GM23338 (cell line): ENCODE measurements at regions not wholly inside any gene's neighbourhood (a gene's known extent, or its start where the extent isn't known, plus 50 kb on each side); places are given as distances from the start of the nearest gene placed in this dataset.
"Not testable (repeated sequence)": the region's sequence is repeated elsewhere in the genome, so short reads cannot be mapped to it uniquely, and the experiment has no call there.

Source experiments
- EZH2 ChIP-seq: fragments of 200-600 bp; sonication (generic); IDR thresholded peaks from one replicate; pipeline ENCODE4 v1.8.0; 2017; ENCODE audit warnings: antibody characterized with exemption, mild to moderate bottlenecking, low read depth; ENCODE audit not compliant: unreplicated experiment
- EZH2phosphoT487 ChIP-seq: fragments of 200-600 bp; sonication (generic); IDR thresholded peaks from one replicate; pipeline ENCODE4 v1.8.1; 2018; ENCODE audit warnings: antibody characterized with exemption; ENCODE audit not compliant: unreplicated experiment
- POLR2AphosphoS5 ChIP-seq: IDR thresholded peaks from 2 replicates; pipeline ENCODE4 v1.6.1; 2016; ENCODE audit warnings: antibody characterized with exemption, low read depth
- ZNF331 ChIP-seq: fragments of 250-450 bp; sonication (Bioruptor Pico); IDR thresholded peaks from 2 replicates; pipeline ENCODE4 v1.5.0; 2020; ENCODE audit warnings: low read depth, mild to moderate bottlenecking, moderate library complexity
- TF ChIP-seq, protein P1 (sequence below), 2 experiments: fragments of 200-600 bp in 1 of 2; sonication (generic) in 1 of 2; conservative IDR thresholded peaks; 2 replicates each; pipeline versions ENCODE4 v1.5.1 to v1.6.1; 2016 to 2017; ENCODE audit warnings: antibody characterized with exemption in 2 of 2, low read depth in 2 of 2, mild to moderate bottlenecking in 2 of 2, moderate library complexity in 1 of 2

DNA sequence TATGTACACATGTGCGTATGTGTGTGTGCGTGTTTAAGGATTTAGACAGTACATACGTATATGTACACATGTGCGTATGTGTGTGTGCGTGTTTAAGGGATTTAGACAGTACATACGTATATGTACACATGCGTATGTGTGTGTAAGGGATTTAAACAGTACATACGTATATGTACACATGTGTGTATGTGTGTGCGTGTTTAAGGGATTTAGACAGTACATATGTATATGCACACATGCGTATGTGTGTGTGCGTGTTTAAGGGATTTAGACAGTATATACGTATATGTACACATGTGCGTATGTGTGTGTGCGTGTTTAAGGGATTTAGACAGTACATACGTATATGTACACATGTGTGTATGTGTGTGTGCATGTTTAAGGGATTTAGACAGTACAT lies 102.1 kb upstream of the ALKAL2 start:
- not testable (repeated sequence) for TF ChIP-seq EZH2phosphoT487, EZH2, POLR2AphosphoS5, ZNF331
- TF ChIP-seq, protein P1, sequence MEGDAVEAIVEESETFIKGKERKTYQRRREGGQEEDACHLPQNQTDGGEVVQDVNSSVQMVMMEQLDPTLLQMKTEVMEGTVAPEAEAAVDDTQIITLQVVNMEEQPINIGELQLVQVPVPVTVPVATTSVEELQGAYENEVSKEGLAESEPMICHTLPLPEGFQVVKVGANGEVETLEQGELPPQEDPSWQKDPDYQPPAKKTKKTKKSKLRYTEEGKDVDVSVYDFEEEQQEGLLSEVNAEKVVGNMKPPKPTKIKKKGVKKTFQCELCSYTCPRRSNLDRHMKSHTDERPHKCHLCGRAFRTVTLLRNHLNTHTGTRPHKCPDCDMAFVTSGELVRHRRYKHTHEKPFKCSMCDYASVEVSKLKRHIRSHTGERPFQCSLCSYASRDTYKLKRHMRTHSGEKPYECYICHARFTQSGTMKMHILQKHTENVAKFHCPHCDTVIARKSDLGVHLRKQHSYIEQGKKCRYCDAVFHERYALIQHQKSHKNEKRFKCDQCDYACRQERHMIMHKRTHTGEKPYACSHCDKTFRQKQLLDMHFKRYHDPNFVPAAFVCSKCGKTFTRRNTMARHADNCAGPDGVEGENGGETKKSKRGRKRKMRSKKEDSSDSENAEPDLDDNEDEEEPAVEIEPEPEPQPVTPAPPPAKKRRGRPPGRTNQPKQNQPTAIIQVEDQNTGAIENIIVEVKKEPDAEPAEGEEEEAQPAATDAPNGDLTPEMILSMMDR (conservative IDR thresholded peaks at IDR 0.05; ENCODE audit: low read depth in 2 of 2) = not testable (repeated sequence)
